Neural cell (in vitro differentiated cells): ENCODE measurements at regions not wholly inside any gene's neighbourhood (a gene's known extent, or its start where the extent isn't known, plus 50 kb on each side); places are given as distances from the start of the nearest gene placed in this dataset.

Source experiments
- EP300 ChIP-seq: fragments of 450-650 bp; conservative IDR thresholded peaks from 2 replicates; pipeline ENCODE4 v1.6.1; 2014; ENCODE audit warnings: antibody characterized with exemption, mild to moderate bottlenecking, moderate library complexity; ENCODE audit not compliant: poor library complexity, severe bottlenecking
- EZH2 ChIP-seq: fragments of 200-600, 300-800 bp; shearing (Covaris generic), sonication (generic); IDR thresholded peaks from 2 replicates; pipeline ENCODE4 v1.6.1; 2014; ENCODE audit warnings: antibody characterized with exemption, low read length, borderline replicate concordance, mild to moderate bottlenecking; ENCODE audit not compliant: insufficient read depth, poor library complexity, severe bottlenecking
- POLR2AphosphoS5 ChIP-seq: IDR thresholded peaks from 2 replicates; pipeline ENCODE4 v1.6.1; 2012
- TF ChIP-seq, protein P1 (sequence below): fragments of 450-650 bp; IDR thresholded peaks from 2 replicates; pipeline ENCODE4 v1.5.1; 2014; ENCODE audit warnings: antibody characterized with exemption, mild to moderate bottlenecking, moderate library complexity; ENCODE audit not compliant: poor library complexity, severe bottlenecking

DNA sequence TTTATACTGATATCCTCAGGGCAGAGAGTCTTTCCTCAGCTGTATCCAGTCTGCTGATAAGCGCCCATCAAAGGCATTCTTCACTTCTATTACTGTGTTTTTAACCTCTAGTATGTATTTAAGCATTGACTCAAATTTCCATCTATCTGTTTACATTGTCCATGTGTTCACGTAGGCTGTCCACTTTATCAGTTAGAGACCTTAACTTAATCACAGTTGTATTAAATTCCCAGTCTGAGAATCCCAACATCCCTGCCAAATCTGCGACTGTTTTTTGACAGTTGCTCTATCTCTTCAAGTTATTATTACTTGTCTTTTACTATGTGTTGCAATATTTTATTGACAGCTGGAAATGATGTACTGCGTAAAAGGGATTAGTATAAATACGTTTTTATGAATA is 1613.7 kb upstream of the MIR17HG start:
- TF ChIP-seq EZH2 (no peak), EP300 (no peak), POLR2AphosphoS5 (no peak)
- TF ChIP-seq, protein P1, sequence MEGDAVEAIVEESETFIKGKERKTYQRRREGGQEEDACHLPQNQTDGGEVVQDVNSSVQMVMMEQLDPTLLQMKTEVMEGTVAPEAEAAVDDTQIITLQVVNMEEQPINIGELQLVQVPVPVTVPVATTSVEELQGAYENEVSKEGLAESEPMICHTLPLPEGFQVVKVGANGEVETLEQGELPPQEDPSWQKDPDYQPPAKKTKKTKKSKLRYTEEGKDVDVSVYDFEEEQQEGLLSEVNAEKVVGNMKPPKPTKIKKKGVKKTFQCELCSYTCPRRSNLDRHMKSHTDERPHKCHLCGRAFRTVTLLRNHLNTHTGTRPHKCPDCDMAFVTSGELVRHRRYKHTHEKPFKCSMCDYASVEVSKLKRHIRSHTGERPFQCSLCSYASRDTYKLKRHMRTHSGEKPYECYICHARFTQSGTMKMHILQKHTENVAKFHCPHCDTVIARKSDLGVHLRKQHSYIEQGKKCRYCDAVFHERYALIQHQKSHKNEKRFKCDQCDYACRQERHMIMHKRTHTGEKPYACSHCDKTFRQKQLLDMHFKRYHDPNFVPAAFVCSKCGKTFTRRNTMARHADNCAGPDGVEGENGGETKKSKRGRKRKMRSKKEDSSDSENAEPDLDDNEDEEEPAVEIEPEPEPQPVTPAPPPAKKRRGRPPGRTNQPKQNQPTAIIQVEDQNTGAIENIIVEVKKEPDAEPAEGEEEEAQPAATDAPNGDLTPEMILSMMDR = no peak
